HFFc6 (cell line): ENCODE measurements at regions not wholly inside any gene's neighbourhood (a gene's known extent, or its start where the extent isn't known, plus 50 kb on each side); places are given as distances from the start of the nearest gene placed in this dataset.

ENCODE experiments used
- DNase-seq: peaks from one replicate; pipeline ENCODE4 v3.0.0-alpha.2; 2018
- H3K27ac Mint-ChIP-seq: 2 replicates; pipeline ENCODE4 v1.8.0; 2020; ENCODE audit warnings: mild to moderate bottlenecking, mixed read lengths
- H3K27me3 Mint-ChIP-seq: 2 replicates; pipeline ENCODE4 v1.8.0; 2021; ENCODE audit warnings: mild to moderate bottlenecking, moderate library complexity, mixed read lengths; ENCODE audit not compliant: insufficient read depth
- H3K36me3 Mint-ChIP-seq: 2 replicates; pipeline ENCODE4 v1.8.0; 2021; ENCODE audit warnings: low read depth, mixed read lengths
- H3K4me1 Mint-ChIP-seq: 2 replicates; pipeline ENCODE4 v1.8.0; 2020; ENCODE audit warnings: low read depth, mixed read lengths
- H3K4me3 Mint-ChIP-seq: 2 replicates; pipeline ENCODE4 v1.8.0; 2020; ENCODE audit warnings: mild to moderate bottlenecking, moderate library complexity, mixed read lengths
- H3K9me3 Mint-ChIP-seq: 2 replicates; pipeline ENCODE4 v1.8.0; 2020; ENCODE audit warnings: mild to moderate bottlenecking, mixed read lengths
- TF ChIP-seq, protein P1 (sequence below): fragments of 200-600 bp; sonication (generic); IDR thresholded peaks from 2 replicates; pipeline ENCODE4 v1.5.0; 2021; ENCODE audit warnings: antibody characterized with exemption, mild to moderate bottlenecking

DNA sequence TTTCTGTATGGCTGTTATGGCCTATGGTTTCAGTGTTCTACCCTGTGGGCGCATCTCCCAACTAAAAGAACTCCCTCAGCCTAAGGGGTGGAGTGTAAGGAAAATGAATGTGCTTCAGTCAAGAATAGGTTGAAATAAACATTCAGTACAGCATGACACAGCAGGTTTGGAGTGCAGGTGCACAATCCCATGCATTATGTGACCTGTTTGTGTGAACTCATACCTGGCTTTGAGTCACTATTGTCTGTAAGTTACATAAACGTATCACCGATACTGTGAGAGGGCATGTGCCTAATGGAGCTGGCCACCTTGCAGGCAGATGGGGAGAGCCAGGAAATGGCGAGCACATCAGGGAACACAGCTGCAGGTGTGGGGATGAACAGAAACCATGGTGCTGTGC lies 216.0 kb downstream of the DSEL start:
- H3K36me3 Mint-ChIP-seq = no peaks in the 10 kb centered on the region
- H3K9me3 Mint-ChIP-seq = no peaks in the 10 kb centered on the region
- H3K4me3 Mint-ChIP-seq = no peak overlapping the region
- TF ChIP-seq, protein P1, sequence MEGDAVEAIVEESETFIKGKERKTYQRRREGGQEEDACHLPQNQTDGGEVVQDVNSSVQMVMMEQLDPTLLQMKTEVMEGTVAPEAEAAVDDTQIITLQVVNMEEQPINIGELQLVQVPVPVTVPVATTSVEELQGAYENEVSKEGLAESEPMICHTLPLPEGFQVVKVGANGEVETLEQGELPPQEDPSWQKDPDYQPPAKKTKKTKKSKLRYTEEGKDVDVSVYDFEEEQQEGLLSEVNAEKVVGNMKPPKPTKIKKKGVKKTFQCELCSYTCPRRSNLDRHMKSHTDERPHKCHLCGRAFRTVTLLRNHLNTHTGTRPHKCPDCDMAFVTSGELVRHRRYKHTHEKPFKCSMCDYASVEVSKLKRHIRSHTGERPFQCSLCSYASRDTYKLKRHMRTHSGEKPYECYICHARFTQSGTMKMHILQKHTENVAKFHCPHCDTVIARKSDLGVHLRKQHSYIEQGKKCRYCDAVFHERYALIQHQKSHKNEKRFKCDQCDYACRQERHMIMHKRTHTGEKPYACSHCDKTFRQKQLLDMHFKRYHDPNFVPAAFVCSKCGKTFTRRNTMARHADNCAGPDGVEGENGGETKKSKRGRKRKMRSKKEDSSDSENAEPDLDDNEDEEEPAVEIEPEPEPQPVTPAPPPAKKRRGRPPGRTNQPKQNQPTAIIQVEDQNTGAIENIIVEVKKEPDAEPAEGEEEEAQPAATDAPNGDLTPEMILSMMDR = no peak
- no peak for DNase-seq
- peaks cover 20% of the 10 kb centered on the region for H3K4me1 Mint-ChIP-seq
- 0 out of 2 replicates have a peak, but pooled peaks cover 1% of the 10 kb centered on the region for H3K27me3 Mint-ChIP-seq
- no peak overlapping the region for H3K27ac Mint-ChIP-seq

DNA sequence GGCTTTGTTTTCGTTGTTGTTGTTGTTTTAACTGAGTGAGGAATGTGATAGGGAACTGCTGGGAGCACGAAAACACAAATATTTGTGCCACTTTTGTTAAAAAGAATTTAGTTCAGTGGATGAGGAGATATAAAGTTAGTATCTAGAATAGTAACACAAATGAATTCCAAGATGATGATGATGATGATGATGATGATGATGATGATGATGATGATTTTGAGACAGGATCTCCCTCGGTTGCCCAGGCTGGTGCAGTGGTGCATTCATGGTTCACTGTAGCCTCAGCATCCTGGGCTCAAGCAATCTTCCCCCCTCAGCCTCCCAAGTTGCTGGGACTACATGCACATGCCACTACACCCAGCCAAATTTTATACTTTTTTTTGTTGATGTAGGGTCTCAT lies 223.7 kb downstream of the DSEL start:
- DNase-seq = no peak
- H3K27me3 Mint-ChIP-seq = no peaks in the 10 kb centered on the region; the same call in 1 of the 2 replicates
- H3K9me3 Mint-ChIP-seq = no peaks in the 10 kb centered on the region
- H3K4me1 Mint-ChIP-seq = peaks cover 14% of the 10 kb centered on the region; the same call in 1 of the 2 replicates
- H3K4me3 Mint-ChIP-seq = no peak overlapping the region
- TF ChIP-seq, protein P1 = no peak
- no peak overlapping the region for H3K27ac Mint-ChIP-seq
- no peaks in the 10 kb centered on the region; the same call in 1 of the 2 replicates for H3K36me3 Mint-ChIP-seq

DNA sequence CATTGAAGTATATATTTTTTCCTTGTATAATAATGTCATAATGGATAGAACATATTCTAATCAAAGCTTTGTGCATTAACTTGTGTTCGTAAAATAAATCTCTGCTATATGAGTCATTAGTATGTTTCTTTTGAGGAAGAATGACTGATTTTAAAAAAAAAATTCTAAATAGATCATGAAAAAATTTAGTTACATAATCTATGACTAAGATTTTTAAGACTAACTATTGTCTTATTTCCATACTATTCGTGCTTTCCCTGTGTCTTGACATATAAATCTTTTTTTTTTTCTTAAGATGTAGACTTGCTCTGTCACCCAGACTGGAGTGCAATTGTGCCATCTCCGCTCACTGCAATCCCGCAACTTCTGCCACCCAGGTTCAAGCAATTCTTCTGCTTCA lies 226.1 kb downstream of the DSEL start:
- no peak for DNase-seq
- Mint-ChIP-seq H3K4me3 (no peak overlapping the region), H3K27me3 (no peaks in the 10 kb centered on the region; the same call in 1 of the 2 replicates), H3K4me1 (peaks cover 14% of the 10 kb centered on the region; the same call in 1 of the 2 replicates), H3K36me3 (no peaks in the 10 kb centered on the region; the same call in 1 of the 2 replicates), H3K27ac (peak overlapping the region; percentile 11; the same call in 1 of the 2 replicates), H3K9me3 (no peaks in the 10 kb centered on the region)
- TF ChIP-seq, protein P1 = no peak

DNA sequence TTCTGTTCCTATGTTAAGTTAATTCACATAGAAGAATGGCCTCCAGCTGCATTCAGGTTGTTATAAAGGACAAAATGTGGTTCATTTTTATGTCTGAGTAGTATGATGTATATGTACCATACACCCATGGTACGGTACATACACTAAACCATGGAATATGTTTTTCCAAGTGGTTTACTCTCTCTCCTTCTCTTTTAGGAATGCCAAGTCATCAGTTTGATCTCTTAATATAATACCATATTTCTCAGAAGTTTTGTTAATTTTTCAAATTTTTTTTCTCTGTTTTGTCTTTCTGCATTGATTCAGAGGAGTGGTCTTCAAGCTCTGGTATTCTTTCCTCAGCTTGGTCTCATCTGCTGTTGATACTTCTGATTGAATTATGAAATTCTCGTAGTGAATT lies 230.9 kb downstream of the DSEL start:
- Mint-ChIP-seq H3K4me1 (peaks cover 30% of the 10 kb centered on the region), H3K9me3 (no peaks in the 10 kb centered on the region), H3K27me3 (no peaks in the 10 kb centered on the region; the same call in 1 of the 2 replicates), H3K4me3 (no peak overlapping the region), H3K27ac (no peak overlapping the region), H3K36me3 (no peaks in the 10 kb centered on the region)
- DNase-seq = no peak
- TF ChIP-seq, protein P1 = no peak

DNA sequence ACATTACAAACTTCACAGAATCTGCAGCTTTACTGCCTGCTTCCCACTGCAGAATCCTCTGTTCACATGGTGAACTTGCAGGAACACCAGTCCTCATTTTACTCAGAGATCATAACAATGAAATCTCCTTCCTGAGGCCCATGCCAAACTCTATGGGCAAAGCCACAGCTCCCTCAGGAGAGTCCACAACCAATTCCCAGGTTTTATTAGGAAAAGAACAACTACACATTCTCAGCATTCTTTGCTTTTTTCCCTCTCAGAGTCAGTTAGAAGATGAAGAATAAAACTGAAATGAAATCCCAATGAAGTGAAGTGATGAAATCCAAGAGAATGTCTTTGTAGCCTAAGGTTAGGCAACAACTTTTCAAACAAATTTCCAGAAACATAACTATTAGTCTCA lies 233.7 kb downstream of the DSEL start:
- Mint-ChIP-seq H3K36me3 (no peaks in the 10 kb centered on the region), H3K27me3 (no peaks in the 10 kb centered on the region; the same call in 1 of the 2 replicates), H3K4me3 (no peak overlapping the region), H3K4me1 (peaks cover 30% of the 10 kb centered on the region), H3K9me3 (no peaks in the 10 kb centered on the region), H3K27ac (peak overlapping the region; percentile 54)
- TF ChIP-seq, protein P1 = no peak
- DNase-seq = peak; percentile 8

DNA sequence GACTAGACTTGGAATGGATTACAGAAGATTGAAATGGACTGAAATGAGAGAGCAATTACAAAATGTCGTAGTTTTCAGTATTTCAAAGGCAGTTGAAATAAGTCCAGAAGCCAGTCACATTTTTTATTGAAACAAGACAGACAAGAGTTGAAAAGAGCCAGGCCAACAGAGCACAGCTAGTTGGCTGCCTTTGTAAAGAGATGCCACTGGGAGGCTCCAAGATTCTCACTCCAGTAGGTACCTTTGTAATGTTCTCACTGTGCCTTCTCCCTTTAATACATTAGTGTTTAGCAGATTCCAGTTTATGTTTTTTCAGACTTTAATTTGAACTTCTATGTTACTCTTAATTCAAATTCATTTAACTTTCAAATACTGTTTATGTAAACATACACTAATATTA lies 234.8 kb downstream of the DSEL start:
- H3K9me3 Mint-ChIP-seq = no peaks in the 10 kb centered on the region
- no peaks in the 10 kb centered on the region for H3K36me3 Mint-ChIP-seq
- no peak for DNase-seq
- H3K4me3 Mint-ChIP-seq = no peak overlapping the region
- no peak overlapping the region for H3K27ac Mint-ChIP-seq
- peaks cover 30% of the 10 kb centered on the region for H3K4me1 Mint-ChIP-seq
- no peaks in the 10 kb centered on the region; the same call in 1 of the 2 replicates for H3K27me3 Mint-ChIP-seq
- TF ChIP-seq, protein P1 = no peak
